Fibroblast of skin of right biceps (primary cell): ENCODE measurements at regions not wholly inside any gene's neighbourhood (a gene's known extent, or its start where the extent isn't known, plus 50 kb on each side); places are given as distances from the start of the nearest gene placed in this dataset.

Experiments used
- DNase-seq: peaks from one replicate; pipeline ENCODE4 v3.0.0-alpha.2; 2013

GRCh38 chr5:58246461-58246944 is 213.4 kb downstream of the PLK2 start:
- DNase-seq, result peak; percentile 49

GRCh38 chr5:58245476-58245840 is 214.4 kb downstream of the PLK2 start:
- no peak for DNase-seq

- DNase-seq, result no peak
Measured at GRCh38 chr5:58244819-58245475, 214.9 kb downstream of the PLK2 start.

GRCh38 chr5:58241389-58241788 is 218.5 kb downstream of the PLK2 start:
- no peak for DNase-seq

GRCh38 chr5:58240322-58240721 is 219.6 kb downstream of the PLK2 start:
- peak; percentile 83 for DNase-seq

GRCh38 chr5:58239731-58240130 is 220.2 kb downstream of the PLK2 start:
- DNase-seq, result no peak

GRCh38 chr5:58239045-58239444 is 220.8 kb downstream of the PLK2 start:
- no peak for DNase-seq

GRCh38 chr5:58236498-58236897 is 223.4 kb downstream of the PLK2 start:
- no peak for DNase-seq

GRCh38 chr5:58235299-58235698 is 224.6 kb downstream of the PLK2 start:
- peak; percentile 41 for DNase-seq

GRCh38 chr5:58232130-58232529 is 227.8 kb downstream of the PLK2 start:
- no peak for DNase-seq

- DNase-seq, result no peak
Measured at GRCh38 chr5:58231041-58231440, 228.8 kb downstream of the PLK2 start.

- DNase-seq, result no peak
Measured at GRCh38 chr5:58228896-58229295, 231.0 kb downstream of the PLK2 start.

GRCh38 chr5:58227858-58228257 is 232.0 kb downstream of the PLK2 start:
- DNase-seq, result no peak

- DNase-seq, result no peak
Measured at GRCh38 chr5:58224661-58225060, 235.2 kb downstream of the PLK2 start.

- DNase-seq, result no peak
Measured at GRCh38 chr5:58224221-58224620, 235.7 kb downstream of the PLK2 start.

- DNase-seq, result no peak
Measured at GRCh38 chr5:58215364-58215763, 244.5 kb downstream of the PLK2 start.

GRCh38 chr5:58211441-58211840 is 248.4 kb downstream of the PLK2 start:
- no peak for DNase-seq

- DNase-seq, result no peak
Measured at GRCh38 chr5:58208674-58209073, 251.2 kb downstream of the PLK2 start.

GRCh38 chr5:58207076-58207475 is 252.8 kb downstream of the PLK2 start:
- DNase-seq, result no peak

GRCh38 chr5:58204966-58205365 is 254.9 kb downstream of the PLK2 start:
- DNase-seq, result no peak

GRCh38 chr5:58202941-58203444 is 256.9 kb downstream of the PLK2 start:
- no peak for DNase-seq

GRCh38 chr5:58201922-58202648 is 257.8 kb downstream of the PLK2 start:
- peak; percentile 53 for DNase-seq

- no peak for DNase-seq
Measured at GRCh38 chr5:58200451-58200850, 259.4 kb downstream of the PLK2 start.

- no peak for DNase-seq
Measured at GRCh38 chr5:58199087-58199486, 260.8 kb downstream of the PLK2 start.
